Esophagus muscularis mucosa (tissue), 4 donors: ENCODE measurements at regions not wholly inside any gene's neighbourhood (a gene's known extent, or its start where the extent isn't known, plus 50 kb on each side); places are given as distances from the start of the nearest gene placed in this dataset.
"Not testable (repeated sequence)": the region's sequence is repeated elsewhere in the genome, so short reads cannot be mapped to it uniquely, and the experiment has no call there.

Experiments
- DNase-seq: peaks from one replicate; pipeline ENCODE4 v3.0.0-alpha.2; 2017; ENCODE audit errors: extremely low spot score
- H3K27ac ChIP-seq, 4 donors: fragments of 200-600 bp; sonication (generic); replicated peaks in 1 of 4; 1 replicate in 3 of 4; 2 replicates in 1 of 4; pipeline ENCODE4 v1.5.1; 2016 to 2019; ENCODE audit warnings: mild to moderate bottlenecking in 1 of 4
- H3K27me3 ChIP-seq, 4 donors: fragments of 200-600 bp; sonication (generic); one replicate each; pipeline versions ENCODE4 v1.5.1 to v1.6.0; 2016 to 2019
- H3K36me3 ChIP-seq, 4 donors: fragments of 200-600 bp; sonication (generic); one replicate each; pipeline ENCODE4 v1.5.1; 2016 to 2019
- H3K4me1 ChIP-seq, 4 donors: fragments of 200-600 bp; sonication (generic); one replicate each; pipeline ENCODE4 v1.5.1; 2016 to 2019
- H3K4me3 ChIP-seq, 4 donors: fragments of 200-600 bp; sonication (generic); 1 replicate in 2 of 4; 2 replicates in 2 of 4; pipeline ENCODE4 v1.5.1; 2016 to 2019; ENCODE audit warnings: mild to moderate bottlenecking in 4 of 4, moderate library complexity in 1 of 4
- H3K9me3 ChIP-seq, 4 donors: fragments of 200-600 bp; sonication (generic); 1 replicate in 3 of 4; 2 replicates in 1 of 4; pipeline ENCODE4 v1.5.1; 2016 to 2019
- EP300 ChIP-seq: sonication (generic); formaldehyde crosslinking; IDR thresholded peaks from one replicate; pipeline ENCODE4 v1.6.1; 2017; ENCODE audit warnings: antibody characterized with exemption
- POLR2A ChIP-seq: fragments of 450-650 bp; IDR thresholded peaks from one replicate; pipeline ENCODE4 v1.6.1; 2017; ENCODE audit warnings: antibody characterized with exemption, moderate library complexity, mild to moderate bottlenecking, low read depth
- POLR2AphosphoS5 ChIP-seq, 2 donors: sonication (generic); formaldehyde crosslinking; IDR thresholded peaks; one replicate each; pipeline ENCODE4 v1.6.1; 2017; ENCODE audit warnings: antibody characterized with exemption in 2 of 2
- WGBS: methylation state at CpG from one replicate; pipeline ENCODE4 v1.1.5; 2018; 5-methylcytosine and 5-hydroxymethylcytosine counted together
- intact Hi-C: fragments of 100-400 bp; cut with DNase I; formaldehyde crosslinking; loops from one replicate; pipeline ENCODE4 v1.15.1; 2023
- TF ChIP-seq, protein P1 (sequence below), 3 experiments: fragments of 200-600 bp in 2 of 3; fragments of 450-650 bp in 1 of 3; sonication (generic) in 2 of 3; IDR thresholded peaks; one replicate each; pipeline ENCODE4 v1.5.1; 2017 to 2019; ENCODE audit warnings: antibody characterized with exemption in 3 of 3, mild to moderate bottlenecking in 2 of 3, moderate library complexity in 1 of 3

DNA sequence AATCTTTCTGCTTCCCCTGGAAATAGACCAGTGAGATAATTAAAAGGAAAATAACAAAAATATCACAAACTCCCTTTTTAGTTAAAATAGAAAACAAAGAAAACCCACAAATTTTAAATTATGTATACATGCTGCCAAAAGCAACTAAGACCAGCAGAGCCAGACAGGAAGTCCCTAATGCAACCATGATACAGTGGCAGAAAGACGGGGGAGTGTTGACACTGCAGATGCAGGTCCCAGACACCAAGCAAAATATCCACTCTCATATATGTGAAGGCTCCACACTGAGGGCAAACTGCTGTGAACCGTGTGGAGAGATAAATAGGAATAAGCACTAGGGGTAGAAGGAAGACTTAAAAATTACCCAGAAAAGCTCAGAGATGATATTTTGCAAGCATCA is 401.0 kb downstream of the BTG1 start:
- WGBS: 69% methylated on average over 2 of the region's 2 CpGs
- intact Hi-C loops: no loop called here
- no peaks in the 10 kb centered on the region for H3K27me3 ChIP-seq
- H3K4me1 ChIP-seq: no peaks in the 10 kb centered on the region
- no peak overlapping the region for H3K27ac ChIP-seq
- no peaks in the 10 kb centered on the region for H3K9me3 ChIP-seq
- H3K36me3 ChIP-seq: no peaks in the 10 kb centered on the region
- DNase-seq: no peak
- no peak overlapping the region for H3K4me3 ChIP-seq
- TF ChIP-seq POLR2A: no peak
- no peak for TF ChIP-seq POLR2AphosphoS5 (IDR thresholded peaks at IDR 0.05)
- no peak for TF ChIP-seq EP300
- TF ChIP-seq, protein P1, sequence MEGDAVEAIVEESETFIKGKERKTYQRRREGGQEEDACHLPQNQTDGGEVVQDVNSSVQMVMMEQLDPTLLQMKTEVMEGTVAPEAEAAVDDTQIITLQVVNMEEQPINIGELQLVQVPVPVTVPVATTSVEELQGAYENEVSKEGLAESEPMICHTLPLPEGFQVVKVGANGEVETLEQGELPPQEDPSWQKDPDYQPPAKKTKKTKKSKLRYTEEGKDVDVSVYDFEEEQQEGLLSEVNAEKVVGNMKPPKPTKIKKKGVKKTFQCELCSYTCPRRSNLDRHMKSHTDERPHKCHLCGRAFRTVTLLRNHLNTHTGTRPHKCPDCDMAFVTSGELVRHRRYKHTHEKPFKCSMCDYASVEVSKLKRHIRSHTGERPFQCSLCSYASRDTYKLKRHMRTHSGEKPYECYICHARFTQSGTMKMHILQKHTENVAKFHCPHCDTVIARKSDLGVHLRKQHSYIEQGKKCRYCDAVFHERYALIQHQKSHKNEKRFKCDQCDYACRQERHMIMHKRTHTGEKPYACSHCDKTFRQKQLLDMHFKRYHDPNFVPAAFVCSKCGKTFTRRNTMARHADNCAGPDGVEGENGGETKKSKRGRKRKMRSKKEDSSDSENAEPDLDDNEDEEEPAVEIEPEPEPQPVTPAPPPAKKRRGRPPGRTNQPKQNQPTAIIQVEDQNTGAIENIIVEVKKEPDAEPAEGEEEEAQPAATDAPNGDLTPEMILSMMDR (IDR thresholded peaks at IDR 0.05): no peak

DNA sequence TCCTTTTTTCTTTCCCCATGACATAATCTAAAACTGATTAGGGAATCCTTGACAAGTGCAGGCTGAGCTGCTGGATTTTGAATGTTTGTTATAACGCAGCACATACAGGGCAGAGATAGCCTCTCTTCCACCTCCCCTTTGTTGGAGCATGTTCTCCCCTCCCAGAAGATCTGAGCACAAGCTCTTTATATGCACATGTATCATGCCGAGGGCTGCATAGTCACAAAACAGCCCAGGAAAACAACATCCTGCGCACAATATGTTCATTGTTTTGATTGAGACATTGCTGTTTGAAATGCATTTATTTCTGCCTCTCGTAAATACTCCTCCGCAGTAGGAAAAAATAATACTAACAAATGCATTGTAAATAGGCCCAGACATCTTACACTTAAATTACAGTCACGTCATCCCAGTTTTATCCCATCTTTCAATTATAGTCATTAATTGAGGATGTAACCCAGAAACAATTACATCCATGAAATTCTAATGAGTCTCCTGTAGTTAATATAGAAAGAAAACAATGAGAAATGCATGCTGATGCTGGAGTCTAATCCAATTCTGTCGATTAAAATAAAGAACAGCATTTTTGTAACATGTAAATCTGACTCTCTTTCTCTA is 401.8 kb downstream of the BTG1 start:
- intact Hi-C loops: no loop called here
- 92% methylated on average over 7 of the region's 7 CpGs for WGBS

DNA sequence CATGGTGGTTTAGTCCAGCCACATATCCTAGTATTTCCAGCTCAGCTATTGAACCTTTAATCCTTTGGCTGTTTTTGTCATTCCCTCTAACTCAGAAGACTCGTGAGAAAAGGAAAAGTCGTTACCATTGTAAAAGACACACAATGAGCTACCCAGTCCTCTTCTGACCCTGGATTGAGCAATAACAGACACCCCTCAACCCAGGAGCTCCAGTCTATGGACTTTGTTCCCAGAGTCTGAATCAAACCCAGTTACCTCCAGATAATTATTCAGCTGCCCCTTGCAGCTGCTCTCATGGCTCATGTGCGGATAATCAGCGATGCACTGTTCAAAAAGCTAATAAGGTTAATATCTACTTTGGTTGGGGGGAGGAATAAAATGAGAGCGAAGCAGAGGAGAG is 402.4 kb downstream of the BTG1 start:
- intact Hi-C loops: no loop called here
- Histone ChIP-seq H3K9me3 (no peaks in the 10 kb centered on the region), H3K27ac (no peak overlapping the region), H3K27me3 (no peaks in the 10 kb centered on the region), H3K36me3 (no peaks in the 10 kb centered on the region), H3K4me1 (no peaks in the 10 kb centered on the region), H3K4me3 (no peak overlapping the region)
- DNase-seq: no peak
- WGBS: 95% methylated on average over 5 of the region's 5 CpGs
- TF ChIP-seq, protein P1 (IDR thresholded peaks at IDR 0.05): no peak
- TF ChIP-seq POLR2A (no peak), POLR2AphosphoS5 (IDR thresholded peaks at IDR 0.05) (no peak)

More for the DNA sequence above, 401.8 kb downstream of the BTG1 start:
- Histone ChIP-seq H3K4me1 (no peaks in the 10 kb centered on the region), H3K27me3 (no peaks in the 10 kb centered on the region), H3K27ac (no peak overlapping the region), H3K4me3 (no peak overlapping the region), H3K36me3 (no peaks in the 10 kb centered on the region), H3K9me3 (no peaks in the 10 kb centered on the region)
- no peak for TF ChIP-seq POLR2A
- DNase-seq: no peak

DNA sequence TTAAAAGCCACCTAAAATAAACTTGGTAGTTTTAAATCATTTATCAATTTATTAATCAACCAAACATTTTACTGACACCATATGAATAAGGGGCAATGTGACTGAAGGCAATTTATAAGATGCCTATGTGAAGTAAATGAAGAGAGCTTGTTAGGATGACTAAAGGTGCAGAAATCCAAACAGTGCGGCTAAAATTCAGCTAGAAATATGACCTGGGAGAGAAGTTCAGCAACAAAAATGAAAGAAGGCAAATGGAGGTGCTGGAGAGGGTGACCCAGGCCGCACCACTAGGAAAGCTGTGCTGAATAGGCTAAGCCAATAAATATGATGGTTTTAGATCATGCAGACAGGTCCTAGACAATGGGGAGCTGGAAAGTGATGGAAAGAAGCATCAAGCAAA is 403.7 kb downstream of the BTG1 start:
- no peak overlapping the region for H3K27ac ChIP-seq
- H3K27me3 ChIP-seq: no peaks in the 10 kb centered on the region
- no peaks in the 10 kb centered on the region for H3K4me1 ChIP-seq
- TF ChIP-seq POLR2A: no peak
- TF ChIP-seq EP300: no peak
- TF ChIP-seq, protein P1 (IDR thresholded peaks at IDR 0.05): no peak
- TF ChIP-seq POLR2AphosphoS5 (IDR thresholded peaks at IDR 0.05): no peak
- H3K9me3 ChIP-seq: no peaks in the 10 kb centered on the region
- H3K36me3 ChIP-seq: no peaks in the 10 kb centered on the region
- no peak overlapping the region for H3K4me3 ChIP-seq
- intact Hi-C loops: no loop called here
- 81% methylated on average over 2 of the region's 2 CpGs for WGBS
- no peak for DNase-seq

DNA sequence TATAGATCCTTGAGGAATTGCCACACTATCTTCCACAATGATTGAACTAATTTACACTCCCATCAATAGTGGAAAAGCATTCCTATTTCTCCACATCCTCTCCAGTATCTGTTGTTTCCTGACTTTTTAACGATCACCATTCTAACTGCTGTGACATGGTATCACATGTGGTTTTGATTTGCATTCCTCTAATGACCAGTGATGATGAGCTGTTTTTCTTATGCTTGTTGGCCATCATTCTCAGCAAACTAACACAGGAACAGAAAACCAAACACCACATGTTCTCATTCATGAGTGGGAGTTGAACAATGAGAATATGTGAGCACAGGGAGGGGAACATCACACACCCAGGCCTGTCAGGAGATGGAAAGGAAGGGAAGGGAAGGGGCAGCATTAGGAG is 411.8 kb downstream of the BTG1 start:
- H3K4me1 ChIP-seq, H3K27me3 ChIP-seq, H3K36me3 ChIP-seq, DNase-seq, H3K9me3 ChIP-seq, H3K4me3 ChIP-seq, intact Hi-C loops, H3K27ac ChIP-seq: not testable (repeated sequence)
- 84% methylated on average over 1 of the region's 1 CpG for WGBS

DNA sequence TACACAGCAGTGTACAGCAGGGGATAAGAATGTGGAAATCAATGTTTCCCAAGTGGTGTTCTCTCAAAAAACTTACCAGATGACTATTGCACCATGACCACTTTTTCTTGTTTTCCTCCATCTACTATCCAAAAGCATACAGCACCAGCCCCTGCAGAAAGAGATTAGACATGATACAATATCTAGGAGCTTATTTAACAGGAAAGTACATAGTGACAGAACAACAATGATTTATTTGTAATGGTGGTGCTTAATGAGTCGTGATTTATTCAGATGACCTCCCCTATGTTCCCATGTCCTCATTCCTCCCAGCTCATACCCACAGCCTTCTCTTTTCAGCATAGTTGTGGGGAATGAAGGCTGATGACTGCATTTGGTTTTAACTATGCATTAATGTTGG is 413.6 kb downstream of the BTG1 start:
- Histone ChIP-seq H3K27me3 (no peaks in the 10 kb centered on the region), H3K36me3 (no peaks in the 10 kb centered on the region), H3K27ac (no peak overlapping the region), H3K4me3 (no peak overlapping the region), H3K4me1 (no peaks in the 10 kb centered on the region), H3K9me3 (no peaks in the 10 kb centered on the region)
- no peak for TF ChIP-seq POLR2AphosphoS5 (IDR thresholded peaks at IDR 0.05)
- no peak for TF ChIP-seq EP300
- TF ChIP-seq, protein P1 (IDR thresholded peaks at IDR 0.05): no peak
- no peak for TF ChIP-seq POLR2A
- DNase-seq: no peak
- WGBS: 86% methylated on average over 1 of the region's 1 CpG
- intact Hi-C loops: no loop called here
